ENCODE measurements at regions not wholly inside any gene's neighbourhood (a gene's known extent, or its start where the extent isn't known, plus 50 kb on each side); places are given as distances from the start of the nearest gene placed in this dataset.
"Not testable (repeated sequence)": the region's sequence is repeated elsewhere in the genome, so short reads cannot be mapped to it uniquely, and the experiment has no call there.

DNA sequence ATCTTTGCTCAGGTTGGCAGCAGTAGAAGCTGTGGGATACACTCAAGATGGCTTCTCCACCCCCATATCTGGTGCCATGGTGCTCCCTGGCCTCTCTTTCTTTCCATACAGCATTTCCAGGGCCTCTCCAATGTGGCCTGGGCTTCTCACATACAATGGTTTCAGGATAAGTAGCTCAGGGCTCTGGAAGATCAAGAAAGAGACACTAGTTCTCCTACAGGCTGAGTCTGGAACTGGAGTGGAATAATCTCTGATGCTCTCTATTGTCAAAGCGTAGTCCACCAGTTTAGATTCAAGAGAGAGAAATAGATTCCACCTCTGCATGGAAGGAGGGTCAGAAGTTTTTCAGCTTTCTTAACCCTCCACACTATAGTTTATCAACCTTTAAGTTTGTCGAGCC lies 138.2 kb upstream of the AADAT start:
- DNase-seq (ENCODE audit: low spot score) = no peak
- no peak for FAIRE-seq

DNA sequence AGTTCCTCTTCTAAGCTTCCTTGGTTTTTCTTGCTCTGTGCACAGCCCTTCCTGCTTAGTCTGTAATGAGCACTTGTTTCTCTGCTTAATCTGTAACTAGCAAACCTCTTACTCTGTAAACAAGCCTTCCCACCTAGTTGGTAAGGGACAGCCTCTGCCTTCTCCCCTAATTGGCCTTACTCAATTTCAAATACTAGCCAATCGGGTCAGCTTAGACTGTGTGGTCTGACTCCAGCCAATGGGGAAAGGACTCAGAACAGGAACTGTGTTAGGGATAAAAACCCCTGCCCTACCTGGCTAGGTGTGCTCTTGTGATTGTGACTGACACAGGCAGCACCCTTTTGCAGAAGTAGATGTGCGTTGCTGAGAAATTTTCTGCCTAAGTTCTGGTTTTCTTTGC lies 136.5 kb upstream of the AADAT start:
- FAIRE-seq = no peak
- no peak for DNase-seq (ENCODE audit: low spot score)

DNA sequence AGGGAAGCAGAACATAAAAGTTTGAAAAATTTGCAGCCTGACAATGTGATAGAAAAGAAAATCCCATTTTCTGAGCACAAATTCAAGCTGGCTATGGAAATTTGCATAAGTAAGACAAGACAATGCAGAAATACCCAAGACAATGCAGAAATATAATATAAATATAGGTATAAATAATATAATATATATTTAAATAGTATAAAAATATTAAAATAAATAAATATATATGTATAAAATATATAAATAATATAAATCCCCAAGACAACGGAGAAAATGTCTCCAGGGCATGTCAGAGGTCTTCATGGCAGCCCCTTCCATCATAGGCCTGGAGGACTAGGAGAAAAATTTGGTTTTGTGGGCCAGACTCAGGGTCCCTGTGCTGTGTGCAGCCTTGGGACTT lies 125.0 kb upstream of the AADAT start:
- no peak for FAIRE-seq

DNA sequence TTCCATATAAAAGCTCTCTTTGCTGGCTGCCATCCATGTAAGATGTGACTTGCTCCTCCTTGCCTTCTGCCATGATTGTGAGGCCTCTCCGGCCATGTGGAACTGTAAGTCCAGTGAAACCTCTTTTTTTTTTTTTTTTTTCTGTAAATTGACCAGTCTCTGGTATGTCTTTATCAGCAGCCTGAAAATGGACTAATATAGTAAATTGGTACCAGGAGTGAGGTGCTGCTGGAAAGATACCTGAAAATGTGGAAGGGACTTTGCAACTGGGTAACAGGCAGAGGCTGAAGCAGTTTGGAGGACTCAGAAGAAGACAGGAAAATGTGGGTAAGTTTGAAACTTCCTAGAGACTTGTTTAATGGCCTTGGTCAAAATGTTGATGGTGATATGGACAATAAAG lies 124.3 kb upstream of the AADAT start:
- no peak for FAIRE-seq

More for the DNA sequence above, 125.0 kb upstream of the AADAT start:
- DNase-seq (ENCODE audit: low spot score) = no peak

DNA sequence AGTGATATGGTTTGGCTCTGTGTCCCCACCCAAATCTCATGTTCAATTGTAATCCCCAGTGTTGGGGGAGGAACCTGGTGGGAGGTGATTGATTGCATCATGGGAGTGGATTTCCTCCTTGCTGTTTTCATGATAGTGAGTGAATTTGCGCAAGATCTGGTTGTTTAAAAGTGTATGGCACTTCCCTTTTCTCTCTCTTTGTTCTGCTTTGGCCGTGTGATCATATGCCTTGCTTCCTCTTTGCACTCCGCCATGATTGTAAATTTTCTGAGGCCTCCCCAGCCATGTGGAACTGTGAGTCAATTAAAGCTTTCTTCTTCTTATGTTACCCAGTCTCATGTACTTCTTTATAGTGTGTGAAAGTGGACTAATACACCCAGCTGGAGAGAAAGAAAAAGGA lies 113.0 kb upstream of the AADAT start:
- FAIRE-seq = no peak
- DNase-seq (ENCODE audit: low spot score) = no peak

More for the DNA sequence above, 124.3 kb upstream of the AADAT start:
- DNase-seq (ENCODE audit: low spot score) = no peak

DNA sequence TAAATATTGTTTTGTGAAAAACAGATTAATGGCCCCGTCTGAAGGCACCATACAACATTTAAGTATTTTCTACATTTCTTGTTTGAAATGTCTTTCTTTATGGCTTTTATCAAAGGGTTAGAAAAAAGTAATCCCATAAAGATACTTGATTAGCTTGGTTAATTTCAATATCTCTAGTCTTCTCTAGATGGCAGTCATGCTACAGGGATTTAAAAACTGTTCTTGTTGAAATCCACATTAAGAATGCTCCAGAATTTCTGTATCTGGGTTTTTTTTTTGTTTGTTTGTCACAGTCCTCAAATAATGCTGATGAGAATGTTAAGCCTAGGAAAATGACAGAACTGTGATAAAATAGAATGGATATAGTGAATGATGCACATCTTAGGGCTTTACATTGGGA lies 109.0 kb upstream of the AADAT start:
- FAIRE-seq (peak; percentile 7), DNase-seq (ENCODE audit: low spot score) (no peak)

DNA sequence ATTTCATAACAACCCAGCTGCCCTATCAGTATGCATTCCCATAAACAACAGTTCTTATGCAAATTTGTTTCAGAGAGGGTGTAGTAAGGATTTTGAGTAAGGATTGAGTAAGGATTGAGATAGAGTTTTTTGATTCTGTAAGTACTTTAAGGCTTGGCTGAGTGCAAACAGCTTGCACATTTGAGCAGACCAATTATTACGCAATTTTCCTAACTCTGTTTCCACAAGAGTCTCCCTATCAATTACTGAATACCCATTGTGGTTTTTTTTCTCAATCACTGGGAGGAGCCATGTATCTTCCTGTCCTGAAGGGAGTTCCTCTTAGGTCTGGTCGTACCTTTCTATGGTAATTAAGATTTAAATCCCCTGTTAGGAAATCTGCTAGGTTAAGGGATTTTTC lies 105.0 kb upstream of the AADAT start:
- FAIRE-seq; DNase-seq (ENCODE audit: low spot score): not testable (repeated sequence)

DNA sequence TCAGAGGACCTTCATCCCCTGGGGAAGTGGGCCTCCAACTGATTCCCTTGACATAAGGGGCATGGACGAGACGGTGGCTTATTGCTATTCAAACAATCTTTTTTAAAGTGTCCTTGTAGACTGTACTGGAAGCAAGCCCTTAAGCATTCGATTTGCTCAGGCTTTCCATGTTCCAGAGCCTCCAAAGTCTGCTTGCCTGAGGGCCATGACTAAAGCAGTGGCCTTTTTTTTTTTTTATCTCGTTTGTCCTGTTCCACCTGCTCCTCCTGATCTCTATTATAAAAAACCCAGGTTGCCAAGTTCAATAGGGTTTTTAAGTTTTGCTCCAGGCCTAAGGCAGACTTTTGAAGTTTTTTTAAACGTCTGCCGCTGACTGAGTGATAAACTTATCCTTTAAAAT lies 103.7 kb upstream of the AADAT start:
- DNase-seq (ENCODE audit: low spot score) = no peak
- no peak for FAIRE-seq

DNA sequence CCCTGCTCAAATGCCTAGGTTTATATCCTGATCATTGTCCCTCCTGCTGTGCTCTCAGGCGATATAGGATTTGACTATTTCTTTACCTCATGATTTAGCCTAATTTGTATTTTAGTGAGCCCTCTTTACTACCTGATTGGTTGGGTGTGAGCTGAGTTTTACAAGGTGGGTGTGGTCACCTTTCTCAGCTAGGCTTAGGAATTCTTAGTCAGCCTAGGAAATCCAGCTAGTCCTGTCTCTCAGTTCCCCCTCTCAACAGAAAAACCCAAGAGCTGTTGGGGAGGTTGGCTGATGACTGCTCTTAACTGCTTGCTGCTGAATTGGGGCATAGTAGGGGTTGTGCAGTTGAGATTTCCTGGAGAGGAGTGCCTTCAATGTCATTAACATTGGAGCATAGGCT lies 100.5 kb upstream of the AADAT start:
- FAIRE-seq (no peak), DNase-seq (ENCODE audit: low spot score) (no peak)

DNA sequence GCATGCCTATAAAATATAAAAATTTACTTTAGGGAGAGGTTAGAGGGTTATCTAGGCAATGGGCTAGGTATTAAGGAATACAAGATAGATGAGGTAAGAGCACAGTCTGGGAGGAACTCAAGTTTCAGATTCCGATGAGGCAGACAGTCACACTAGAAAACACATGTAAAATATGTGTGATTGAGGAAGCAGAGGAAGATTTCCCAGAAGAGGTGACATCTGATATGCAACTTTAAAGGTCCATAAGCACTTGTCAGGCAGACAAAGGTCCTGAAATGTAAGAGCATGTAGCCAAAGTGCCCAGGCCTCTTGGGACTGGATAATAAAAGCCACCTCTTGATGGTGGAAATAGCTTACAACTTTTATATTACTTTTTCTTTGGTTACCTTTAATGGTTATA lies 81.1 kb upstream of the AADAT start:
- no peak for FAIRE-seq
- no peak for DNase-seq (ENCODE audit: low spot score)

DNA sequence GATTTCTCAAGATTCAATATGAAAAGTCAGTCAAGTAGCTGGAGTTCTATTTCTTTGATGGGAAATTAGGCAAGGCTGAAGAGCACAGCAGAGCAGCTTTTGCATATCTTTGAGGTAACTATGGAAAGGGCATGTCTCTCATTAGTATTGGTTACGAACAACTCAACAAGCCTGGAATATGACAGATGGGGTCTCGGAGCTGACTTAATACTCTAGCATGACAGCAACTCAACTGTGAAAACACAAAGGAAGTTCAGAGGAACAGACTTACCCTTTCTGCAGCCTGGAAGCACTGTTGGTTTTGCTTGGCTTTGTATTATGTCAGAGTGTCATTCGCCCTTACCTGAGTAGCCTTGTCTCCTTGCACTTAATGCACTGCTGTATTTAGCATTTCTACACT lies 79.9 kb upstream of the AADAT start:
- no peak for FAIRE-seq
- DNase-seq (ENCODE audit: low spot score) = no peak

DNA sequence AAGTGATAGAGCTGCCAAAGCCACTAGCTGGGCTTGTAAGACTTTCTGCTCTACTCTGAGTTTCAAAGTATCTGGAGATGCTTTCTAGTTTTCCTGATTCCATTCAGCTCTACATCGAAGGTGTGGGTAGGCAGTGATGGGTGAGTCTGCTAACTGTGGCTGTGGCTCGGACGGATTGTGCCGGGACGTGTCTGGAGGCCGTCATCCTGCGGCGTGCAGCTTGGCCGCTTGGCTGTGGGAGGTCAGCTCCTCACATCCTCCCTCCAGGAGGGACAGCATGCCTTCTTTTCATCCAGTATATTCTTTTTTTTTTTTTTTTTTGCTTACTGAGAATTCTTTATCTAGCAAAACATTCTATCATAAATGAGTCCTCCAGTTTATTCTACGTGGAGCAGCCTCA lies 77.9 kb upstream of the AADAT start:
- FAIRE-seq (no peak), DNase-seq (ENCODE audit: low spot score) (no peak)

DNA sequence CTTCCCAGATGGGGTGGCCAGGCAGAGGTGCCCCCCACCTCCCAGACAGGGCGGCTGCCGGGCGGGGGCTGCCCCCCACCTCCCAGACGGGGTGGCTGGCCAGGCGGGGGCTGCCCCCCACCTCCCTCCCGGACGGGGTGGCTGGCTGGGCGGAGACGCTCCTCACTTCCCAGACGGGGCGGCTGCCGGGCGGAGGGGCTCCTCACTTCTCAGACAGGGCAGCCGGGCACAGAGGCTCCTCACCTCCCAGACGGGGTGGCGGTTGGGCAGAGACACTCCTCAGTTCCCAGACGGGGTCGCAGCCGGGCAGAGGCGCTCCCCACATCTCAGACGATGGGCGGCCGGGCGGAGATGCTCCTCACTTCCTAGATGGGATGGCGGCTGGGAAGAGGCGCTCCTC lies 76.4 kb upstream of the AADAT start:
- DNase-seq (ENCODE audit: low spot score); FAIRE-seq: not testable (repeated sequence)

DNA sequence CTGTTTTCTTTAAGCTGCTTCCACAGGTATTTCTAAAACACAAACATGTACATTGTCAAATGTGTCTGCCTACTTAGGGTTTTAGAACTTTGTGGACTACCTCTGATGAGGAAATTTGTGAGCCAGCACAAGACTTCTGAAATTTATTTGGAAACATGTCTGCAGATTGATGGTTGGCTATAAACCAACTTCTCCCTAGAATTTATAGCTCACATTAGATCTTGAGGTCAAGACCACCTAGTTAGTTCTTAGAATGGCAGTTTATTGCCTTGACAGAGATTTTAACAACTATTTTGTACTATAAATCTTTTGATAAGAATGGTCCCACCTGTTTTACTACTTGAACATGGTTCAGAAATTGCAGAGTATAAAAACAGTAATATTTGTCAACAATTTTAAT lies 72.7 kb upstream of the AADAT start:
- no peak for FAIRE-seq

DNA sequence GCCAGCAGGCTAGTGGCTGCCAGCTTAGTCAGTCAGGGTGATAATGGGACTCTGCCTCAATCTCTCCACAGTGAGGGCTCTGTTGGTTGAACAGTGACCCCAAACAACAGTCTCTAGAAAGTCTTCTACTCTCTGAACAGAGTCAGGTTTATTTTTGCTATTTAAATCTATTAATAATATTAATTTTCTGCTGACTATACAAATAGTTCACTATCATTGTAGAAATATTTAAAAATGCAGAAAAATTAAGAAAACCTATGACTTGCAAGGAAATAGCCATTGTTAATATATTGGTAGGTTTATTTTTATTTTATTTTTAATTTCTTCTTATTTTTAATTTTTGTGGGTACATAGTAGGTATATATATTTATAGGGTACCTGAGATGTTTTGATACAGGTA lies 67.9 kb upstream of the AADAT start:
- no peak for FAIRE-seq
- no peak for DNase-seq (ENCODE audit: low spot score)

More for the DNA sequence above, 72.7 kb upstream of the AADAT start:
- no peak for DNase-seq (ENCODE audit: low spot score)

DNA sequence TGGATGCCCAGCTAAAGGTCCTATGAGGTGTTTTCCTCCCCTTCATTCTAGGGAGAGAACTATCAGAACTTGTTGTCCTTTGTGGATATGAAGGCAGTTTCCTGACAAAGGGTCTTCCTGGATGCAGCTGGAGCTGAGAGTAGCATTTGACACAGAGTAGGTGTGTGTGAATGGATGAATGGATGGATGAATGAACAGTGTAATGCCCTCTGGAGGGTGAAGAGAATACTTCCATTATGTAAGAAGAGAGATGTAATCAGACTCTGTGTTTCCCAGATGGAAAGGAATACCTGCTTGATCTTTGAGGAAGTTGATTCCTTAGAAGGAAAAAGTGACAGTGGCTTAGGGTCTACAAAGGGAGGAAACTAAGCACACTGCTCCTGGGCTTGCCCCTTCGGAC lies 55.4 kb upstream of the AADAT start:
- no peak for DNase-seq (ENCODE audit: low spot score)

DNA sequence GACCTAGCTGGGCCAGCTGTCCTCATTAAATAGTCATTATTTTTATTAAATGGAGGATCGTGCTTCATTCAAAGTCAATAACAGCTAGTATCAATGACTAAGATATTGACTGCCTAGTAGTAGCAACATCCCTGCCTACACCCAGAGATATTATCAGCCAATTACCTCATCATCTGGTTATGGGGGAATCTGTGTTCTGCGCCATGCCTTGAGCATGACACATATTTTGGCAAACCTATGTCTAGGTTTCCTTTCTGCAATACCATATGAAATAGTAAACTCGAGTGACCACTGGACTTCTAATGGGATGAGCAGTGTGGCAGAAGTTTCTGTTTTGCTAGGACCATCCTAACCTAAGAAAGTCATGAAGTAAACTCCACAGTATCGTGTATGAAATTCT lies 50.0 kb upstream of the AADAT start:
- FAIRE-seq (no peak), DNase-seq (ENCODE audit: low spot score) (no peak)

More for the DNA sequence above, 55.4 kb upstream of the AADAT start:
- no peak for FAIRE-seq

All from RCC 7860 (cell line).